SU-DHL-6 (cell line): ENCODE measurements at regions not wholly inside any gene's neighbourhood (a gene's known extent, or its start where the extent isn't known, plus 50 kb on each side); places are given as distances from the start of the nearest gene placed in this dataset.

Experiments
- H2AFZ ChIP-seq: fragments of 200-600 bp; sonication (generic); 2 replicates; pipeline ENCODE4 v1.6.1; 2014; ENCODE audit warnings: low read depth, mild to moderate bottlenecking, moderate library complexity, mixed read lengths, antibody characterized with exemption, low read length; ENCODE audit not compliant: severe bottlenecking
- H3F3A ChIP-seq: fragments of 200-600 bp; shearing (Covaris generic); 2 replicates; pipeline ENCODE4 v1.6.0; 2016; ENCODE audit warnings: antibody characterized with exemption, mild to moderate bottlenecking; ENCODE audit not compliant: insufficient read depth
- H3K27ac ChIP-seq: fragments of 200-600 bp; sonication (generic); 2 replicates; pipeline ENCODE4 v1.5.1; 2016; ENCODE audit warnings: low read depth, mild to moderate bottlenecking, low read length, moderate library complexity, mixed read lengths
- H3K27me3 ChIP-seq: fragments of 200-600 bp; sonication (generic), shearing (Covaris generic); 2 replicates; pipeline ENCODE4 v1.6.0; 2014; ENCODE audit warnings: mild to moderate bottlenecking, low read length
- H3K36me3 ChIP-seq: fragments of 200-600 bp; sonication (generic); 2 replicates; pipeline ENCODE4 v1.6.1; 2014; ENCODE audit warnings: mild to moderate bottlenecking, low read length, mixed read lengths
- H3K4me2 ChIP-seq: fragments of 300-600, 200-600 bp; shearing (Covaris generic), sonication (generic); 2 replicates; pipeline ENCODE4 v1.6.0; 2014; ENCODE audit warnings: low read length, low read depth, mild to moderate bottlenecking; ENCODE audit not compliant: poor library complexity, severe bottlenecking
- H3K4me3 ChIP-seq: fragments of 200-600 bp; sonication (generic); 2 replicates; pipeline ENCODE4 v1.5.1; 2014; ENCODE audit warnings: antibody characterized with exemption, low read length, mild to moderate bottlenecking, mixed read lengths; ENCODE audit not compliant: insufficient read depth, poor library complexity, severe bottlenecking
- H3K79me2 ChIP-seq: fragments of 200-600 bp; sonication (generic); 2 replicates; pipeline ENCODE4 v1.6.1; 2014; ENCODE audit warnings: mild to moderate bottlenecking, low read length, moderate library complexity; ENCODE audit not compliant: insufficient read depth
- H3K9ac ChIP-seq: fragments of 200-600 bp; sonication (generic); 2 replicates; pipeline ENCODE4 v1.7.0; 2014; ENCODE audit warnings: mild to moderate bottlenecking, low read length
- H3K9me2 ChIP-seq: fragments of 200-600 bp; sonication (generic); replicated peaks from 2 replicates; pipeline ENCODE4 v1.6.1; 2014; ENCODE audit warnings: low read length; ENCODE audit not compliant: insufficient read depth
- H3K9me3 ChIP-seq: fragments of 200-600 bp; sonication (generic); 2 replicates; pipeline ENCODE4 v1.6.1; 2014; ENCODE audit warnings: low read length, mixed read lengths; ENCODE audit not compliant: insufficient read depth
- H4K20me1 ChIP-seq: fragments of 200-600 bp; sonication (generic); 2 replicates; pipeline ENCODE4 v1.6.1; 2014; ENCODE audit warnings: low read depth, mild to moderate bottlenecking, antibody characterized with exemption, low read length, moderate library complexity, mixed read lengths
- CTCF ChIP-seq: fragments of 200-600 bp; sonication (generic); IDR thresholded peaks from one replicate; pipeline ENCODE4 v1.5.1; 2017; ENCODE audit warnings: antibody characterized with exemption, mild to moderate bottlenecking, low read length, moderate library complexity; ENCODE audit not compliant: insufficient read depth, poor library complexity, severe bottlenecking
- EZH2phosphoT487 ChIP-seq: fragments of 200-600 bp; sonication (generic), shearing (Covaris generic); conservative IDR thresholded peaks from 2 replicates; pipeline ENCODE4 v1.6.1; 2018; ENCODE audit warnings: mild to moderate bottlenecking, antibody characterized with exemption, low read length, moderate library complexity, mixed read lengths

GRCh38 chr6:6736791-6737654, 148.5 kb downstream of the LY86 start:
- Histone ChIP-seq H3K79me2 (no peaks in the 10 kb centered on the region), H2AFZ (no peak overlapping the region), H3K4me2 (no peak overlapping the region), H3F3A (no peaks in the 10 kb centered on the region), H3K36me3 (no peaks in the 10 kb centered on the region), H3K27ac (no peak overlapping the region), H3K9ac (no peak overlapping the region), H4K20me1 (no peaks in the 10 kb centered on the region), H3K9me3 (no peaks in the 10 kb centered on the region), H3K9me2 (no peaks in the 10 kb centered on the region), H3K27me3 (no peaks in the 10 kb centered on the region), H3K4me3 (no peak overlapping the region)
- TF ChIP-seq CTCF (no peak), EZH2phosphoT487 (no peak)

GRCh38 chr6:6737671-6738070, 149.2 kb downstream of the LY86 start:
- H3K9me3 ChIP-seq = no peaks in the 10 kb centered on the region
- H3F3A ChIP-seq = no peaks in the 10 kb centered on the region
- H3K9me2 ChIP-seq = no peaks in the 10 kb centered on the region
- no peak for TF ChIP-seq CTCF
- no peak for TF ChIP-seq EZH2phosphoT487
- no peak overlapping the region for H2AFZ ChIP-seq
- H3K4me2 ChIP-seq = no peak overlapping the region
- no peak overlapping the region for H3K4me3 ChIP-seq
- H3K27ac ChIP-seq = no peak overlapping the region
- no peaks in the 10 kb centered on the region for H4K20me1 ChIP-seq
- no peaks in the 10 kb centered on the region for H3K27me3 ChIP-seq
- H3K9ac ChIP-seq = no peak overlapping the region
- no peaks in the 10 kb centered on the region for H3K79me2 ChIP-seq
- no peaks in the 10 kb centered on the region for H3K36me3 ChIP-seq

- Histone ChIP-seq H3K4me2 (no peak overlapping the region), H2AFZ (no peak overlapping the region), H3K9me3 (no peaks in the 10 kb centered on the region)
These were observed 149.6 kb downstream of the LY86 start for GRCh38 chr6:6738108-6738507.

More at GRCh38 chr6:6738108-6738507, 149.6 kb downstream of the LY86 start:
- Histone ChIP-seq H3K9me2 (no peaks in the 10 kb centered on the region), H3K79me2 (no peaks in the 10 kb centered on the region), H3K27ac (no peak overlapping the region), H3K36me3 (no peaks in the 10 kb centered on the region), H4K20me1 (no peaks in the 10 kb centered on the region), H3K4me3 (no peak overlapping the region), H3F3A (no peaks in the 10 kb centered on the region), H3K9ac (no peak overlapping the region), H3K27me3 (no peaks in the 10 kb centered on the region)
- TF ChIP-seq EZH2phosphoT487 (no peak), CTCF (no peak)
